Rectal smooth muscle tissue (tissue), 1 donor: ENCODE measurements at regions not wholly inside any gene's neighbourhood (a gene's known extent, or its start where the extent isn't known, plus 50 kb on each side); places are given as distances from the start of the nearest gene placed in this dataset.

ENCODE experiments used
- H3K27ac ChIP-seq: one replicate; pipeline ENCODE4 v1.7.0; 2013; ENCODE audit warnings: low read depth, low read length, inconsistent platforms
- H3K27me3 ChIP-seq: one replicate; pipeline ENCODE4 v1.7.0; 2013; ENCODE audit warnings: low read length; ENCODE audit not compliant: control insufficient read depth, insufficient read depth
- H3K36me3 ChIP-seq: one replicate; pipeline ENCODE4 v1.7.0; 2013; ENCODE audit warnings: low read length; ENCODE audit not compliant: control insufficient read depth, insufficient read depth
- H3K4me1 ChIP-seq: one replicate; pipeline ENCODE4 v1.7.0; 2013; ENCODE audit warnings: low read length; ENCODE audit not compliant: control insufficient read depth, insufficient read depth
- H3K4me3 ChIP-seq: one replicate; pipeline ENCODE4 v1.7.0; 2013; ENCODE audit warnings: low read length
- H3K9ac ChIP-seq: one replicate; pipeline ENCODE4 v1.7.0; 2013; ENCODE audit warnings: low read length

DNA sequence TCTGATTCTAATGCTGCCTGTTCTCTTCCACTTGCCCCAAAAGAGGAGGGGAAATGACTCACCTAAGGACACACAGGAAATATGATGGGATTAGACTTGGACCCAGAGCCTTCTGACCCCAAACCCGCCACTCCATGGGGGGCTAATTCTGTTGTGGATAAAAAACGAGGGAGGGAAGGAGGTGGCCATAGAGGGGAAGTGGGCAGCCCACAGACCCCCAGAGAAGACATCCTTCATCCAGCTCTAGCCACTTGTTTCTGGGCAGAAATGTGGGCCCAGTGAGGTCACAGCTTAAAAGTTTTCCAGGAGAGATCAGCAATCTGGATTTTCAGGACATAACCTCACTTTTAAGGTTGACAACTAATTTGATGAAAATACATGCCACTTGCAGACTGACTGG is 202.1 kb downstream of the ANKRD60 start:
- Histone ChIP-seq H3K9ac (no peak overlapping the region), H3K4me1 (no peaks in the 10 kb centered on the region), H3K27me3 (no peaks in the 10 kb centered on the region), H3K36me3 (no peaks in the 10 kb centered on the region), H3K27ac (no peak overlapping the region), H3K4me3 (no peak overlapping the region)

DNA sequence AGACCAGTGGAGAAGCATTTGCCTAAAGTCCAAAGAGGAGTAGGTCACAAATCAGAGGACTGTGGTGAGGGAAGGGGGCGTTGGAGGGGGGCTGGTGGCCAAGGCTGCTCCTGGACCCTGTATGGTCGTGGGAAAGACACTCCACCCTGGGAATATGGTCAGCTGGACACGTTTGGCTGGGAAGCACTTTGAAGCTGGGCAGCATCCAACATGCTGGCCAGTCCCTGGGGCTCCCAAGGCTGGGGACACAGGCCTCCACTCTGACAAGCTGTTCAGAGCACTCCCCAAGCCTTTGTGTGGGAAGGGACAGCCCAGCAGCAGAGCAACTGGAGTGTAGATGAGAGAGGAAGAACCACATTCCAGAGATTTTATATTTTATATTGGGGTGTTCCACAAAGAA is 203.2 kb downstream of the ANKRD60 start:
- no peak overlapping the region for H3K27ac ChIP-seq
- no peaks in the 10 kb centered on the region for H3K27me3 ChIP-seq
- no peak overlapping the region for H3K4me3 ChIP-seq
- no peaks in the 10 kb centered on the region for H3K36me3 ChIP-seq
- no peaks in the 10 kb centered on the region for H3K4me1 ChIP-seq
- no peak overlapping the region for H3K9ac ChIP-seq

DNA sequence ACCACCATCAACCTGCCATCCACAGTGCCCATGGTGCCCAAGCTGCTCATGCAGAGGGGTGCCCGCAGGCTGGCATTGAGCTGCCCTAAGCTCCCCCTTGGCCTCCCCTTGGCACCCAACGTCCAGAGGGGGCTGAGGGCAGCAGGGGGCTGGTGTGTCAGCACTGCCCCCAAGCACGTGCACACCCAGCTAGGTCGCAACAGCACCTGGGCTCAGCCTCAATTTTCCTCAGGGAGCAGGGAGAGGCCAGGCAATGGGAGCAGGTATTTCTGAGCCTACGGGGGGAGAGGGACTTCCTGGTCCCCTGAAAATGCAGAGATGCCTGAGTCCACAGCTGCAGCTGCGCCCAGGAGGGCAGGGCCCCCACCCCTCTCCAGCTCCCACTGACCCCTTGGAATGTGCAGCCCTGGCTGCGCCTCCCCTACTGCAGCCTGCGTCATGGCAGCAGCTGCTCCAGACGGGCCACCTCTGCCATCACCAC is 204.2 kb downstream of the ANKRD60 start:
- Histone ChIP-seq H3K36me3 (no peaks in the 10 kb centered on the region), H3K4me3 (no peak overlapping the region), H3K27ac (no peak overlapping the region), H3K4me1 (no peaks in the 10 kb centered on the region), H3K9ac (no peak overlapping the region), H3K27me3 (no peaks in the 10 kb centered on the region)

DNA sequence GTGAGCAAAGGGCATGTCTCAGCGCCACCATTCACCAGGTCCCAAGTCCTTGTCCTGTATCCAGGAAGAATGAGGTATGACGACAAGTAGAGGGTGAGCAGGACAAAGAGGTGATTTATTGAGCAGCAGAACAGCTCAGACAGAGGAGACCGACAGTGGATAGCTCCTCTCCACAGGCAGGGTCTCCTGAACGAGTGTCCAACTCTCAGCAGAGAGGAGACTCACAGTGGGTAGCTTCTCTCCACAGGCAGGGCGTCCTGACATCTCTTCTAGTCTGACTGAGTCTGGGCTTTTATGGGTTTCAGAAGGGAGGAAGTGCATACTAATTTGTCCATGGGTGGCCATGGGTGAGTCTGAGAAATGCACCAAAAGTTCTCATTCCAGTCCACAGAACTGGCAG is 204.7 kb downstream of the ANKRD60 start:
- H3K36me3 ChIP-seq, result no peaks in the 10 kb centered on the region
- H3K27me3 ChIP-seq, result no peaks in the 10 kb centered on the region
- no peak overlapping the region for H3K9ac ChIP-seq
- no peak overlapping the region for H3K27ac ChIP-seq
- H3K4me1 ChIP-seq, result no peaks in the 10 kb centered on the region
- H3K4me3 ChIP-seq, result no peak overlapping the region

DNA sequence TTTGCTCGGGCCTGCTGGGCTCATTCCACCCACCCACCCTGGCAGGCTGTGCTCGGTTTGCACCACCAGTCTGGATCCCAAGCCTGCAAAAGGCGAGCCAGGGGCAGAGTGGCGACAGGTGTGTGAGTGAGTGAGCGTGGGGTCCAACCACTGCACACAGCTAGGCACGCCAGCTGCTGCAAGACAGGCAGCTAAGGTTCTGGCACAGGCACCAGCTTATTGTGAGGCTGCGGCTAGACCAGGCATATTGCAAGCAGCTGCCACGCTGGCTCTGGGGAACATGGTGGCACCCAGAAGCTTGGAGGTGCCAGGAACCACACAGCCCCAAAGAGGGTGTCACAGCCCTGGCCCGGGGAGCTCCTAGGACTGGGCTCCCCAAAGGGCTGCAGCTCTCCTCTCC is 205.1 kb downstream of the ANKRD60 start:
- Histone ChIP-seq H3K9ac (no peak overlapping the region), H3K27ac (no peak overlapping the region), H3K4me1 (no peaks in the 10 kb centered on the region), H3K36me3 (no peaks in the 10 kb centered on the region), H3K27me3 (no peaks in the 10 kb centered on the region), H3K4me3 (no peak overlapping the region)

- H3K27ac ChIP-seq, result no peak overlapping the region
- H3K4me1 ChIP-seq, result no peaks in the 10 kb centered on the region
- no peaks in the 10 kb centered on the region for H3K27me3 ChIP-seq
Measured at GRCh38 chr20:58022711-58023110, 205.7 kb downstream of the ANKRD60 start.

DNA sequence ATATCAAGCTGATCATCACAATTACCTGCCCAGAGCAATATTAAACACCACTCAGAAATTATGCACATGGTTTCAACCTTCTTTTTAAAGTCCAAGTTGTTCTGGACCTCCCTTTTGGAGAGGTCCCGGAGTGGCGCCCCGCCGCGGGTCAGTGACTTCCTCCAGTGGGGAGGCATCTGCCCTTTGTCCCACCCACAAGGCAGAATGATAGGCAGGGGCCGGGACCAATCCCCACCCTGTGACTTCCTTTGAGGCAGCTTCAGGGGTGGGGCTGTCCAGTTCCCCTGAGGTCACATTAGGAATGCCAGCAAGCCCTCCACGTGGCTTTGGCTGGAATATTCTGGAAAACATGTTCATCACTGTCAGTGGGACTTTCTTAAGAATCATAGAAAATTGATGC is 207.0 kb downstream of the ANKRD60 start:
- Histone ChIP-seq H3K27ac (no peak overlapping the region), H3K4me3 (no peak overlapping the region), H3K4me1 (no peaks in the 10 kb centered on the region), H3K27me3 (no peaks in the 10 kb centered on the region), H3K9ac (no peak overlapping the region), H3K36me3 (no peaks in the 10 kb centered on the region)

More at GRCh38 chr20:58022711-58023110, 205.7 kb downstream of the ANKRD60 start:
- Histone ChIP-seq H3K36me3 (no peaks in the 10 kb centered on the region), H3K9ac (no peak overlapping the region), H3K4me3 (no peak overlapping the region)

DNA sequence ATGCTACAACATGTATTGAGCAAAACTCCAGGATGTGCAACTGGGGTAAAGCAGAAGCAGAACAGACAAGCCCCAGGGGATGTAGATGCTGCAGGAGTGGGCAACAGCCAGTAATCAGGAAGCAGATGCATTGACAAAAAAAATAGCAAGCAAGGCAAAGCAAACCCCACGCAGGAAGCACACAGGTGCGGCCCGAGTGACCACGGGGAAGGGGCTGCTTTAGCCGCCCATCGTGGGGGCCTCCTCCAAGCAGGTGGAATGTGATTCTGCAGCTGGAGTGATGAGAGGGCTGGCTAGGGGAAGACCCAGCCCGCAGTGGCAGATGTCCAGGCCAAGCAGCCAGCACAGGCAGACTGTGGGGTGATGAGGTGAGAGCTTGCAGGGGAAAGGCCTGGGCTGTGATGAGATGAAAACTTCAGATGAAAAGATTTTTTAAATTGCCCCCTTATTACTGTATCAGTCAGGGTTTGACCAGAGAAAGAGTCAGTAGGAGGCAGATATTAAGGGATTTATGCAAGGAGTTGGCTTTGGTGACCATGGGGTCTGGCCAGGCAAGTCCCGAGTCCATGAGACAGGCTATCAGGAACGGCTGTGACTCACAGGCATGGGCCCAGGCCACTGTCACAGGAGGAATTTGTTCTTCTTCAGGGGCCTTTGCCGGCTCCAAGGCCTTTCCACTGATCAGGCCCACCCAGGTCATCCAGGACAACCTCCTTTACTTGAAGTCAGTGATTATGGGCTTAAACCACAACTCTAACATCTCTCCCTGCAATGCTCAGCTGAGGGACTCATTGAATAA is 207.6 kb downstream of the ANKRD60 start:
- Histone ChIP-seq H3K4me1 (no peaks in the 10 kb centered on the region), H3K4me3 (no peak overlapping the region), H3K27me3 (no peaks in the 10 kb centered on the region), H3K36me3 (no peaks in the 10 kb centered on the region), H3K9ac (no peak overlapping the region), H3K27ac (no peak overlapping the region)

GRCh38 chr20:58019850-58020625 is 208.4 kb downstream of the ANKRD60 start:
- H3K36me3 ChIP-seq, result no peaks in the 10 kb centered on the region
- H3K4me3 ChIP-seq, result no peak overlapping the region
- no peak overlapping the region for H3K27ac ChIP-seq
- H3K27me3 ChIP-seq, result no peaks in the 10 kb centered on the region
- no peaks in the 10 kb centered on the region for H3K4me1 ChIP-seq
- H3K9ac ChIP-seq, result no peak overlapping the region

GRCh38 chr20:58019027-58019849 is 209.2 kb downstream of the ANKRD60 start:
- H3K36me3 ChIP-seq, result no peaks in the 10 kb centered on the region
- H3K4me1 ChIP-seq, result no peaks in the 10 kb centered on the region
- no peaks in the 10 kb centered on the region for H3K27me3 ChIP-seq
- H3K27ac ChIP-seq, result no peak overlapping the region
- H3K4me3 ChIP-seq, result no peak overlapping the region
- no peak overlapping the region for H3K9ac ChIP-seq

- no peaks in the 10 kb centered on the region for H3K4me1 ChIP-seq
- H3K27ac ChIP-seq, result no peak overlapping the region
- H3K4me3 ChIP-seq, result no peak overlapping the region
- no peaks in the 10 kb centered on the region for H3K36me3 ChIP-seq
- no peaks in the 10 kb centered on the region for H3K27me3 ChIP-seq
- no peak overlapping the region for H3K9ac ChIP-seq
Measured at GRCh38 chr20:58018590-58018989, 209.9 kb downstream of the ANKRD60 start.

GRCh38 chr20:58017970-58018530 is 210.4 kb downstream of the ANKRD60 start:
- Histone ChIP-seq H3K9ac (no peak overlapping the region), H3K27me3 (no peaks in the 10 kb centered on the region), H3K27ac (no peak overlapping the region), H3K36me3 (no peaks in the 10 kb centered on the region), H3K4me3 (no peak overlapping the region), H3K4me1 (no peaks in the 10 kb centered on the region)
